ENCODE measurements at regions not wholly inside any gene's neighbourhood (a gene's known extent, or its start where the extent isn't known, plus 50 kb on each side); places are given as distances from the start of the nearest gene placed in this dataset.

- no peak for DNase-seq (ENCODE audit: low spot score)
These were observed 991.2 kb downstream of the UQCRFS1 start for GRCh38 chr19:28221736-28222135.

GRCh38 chr19:28218728-28219127 lies 994.2 kb downstream of the UQCRFS1 start:
- DNase-seq (ENCODE audit: low spot score), result no peak

- no peak for DNase-seq (ENCODE audit: low spot score)
These were observed 995.9 kb downstream of the UQCRFS1 start for GRCh38 chr19:28217022-28217421.

DNA sequence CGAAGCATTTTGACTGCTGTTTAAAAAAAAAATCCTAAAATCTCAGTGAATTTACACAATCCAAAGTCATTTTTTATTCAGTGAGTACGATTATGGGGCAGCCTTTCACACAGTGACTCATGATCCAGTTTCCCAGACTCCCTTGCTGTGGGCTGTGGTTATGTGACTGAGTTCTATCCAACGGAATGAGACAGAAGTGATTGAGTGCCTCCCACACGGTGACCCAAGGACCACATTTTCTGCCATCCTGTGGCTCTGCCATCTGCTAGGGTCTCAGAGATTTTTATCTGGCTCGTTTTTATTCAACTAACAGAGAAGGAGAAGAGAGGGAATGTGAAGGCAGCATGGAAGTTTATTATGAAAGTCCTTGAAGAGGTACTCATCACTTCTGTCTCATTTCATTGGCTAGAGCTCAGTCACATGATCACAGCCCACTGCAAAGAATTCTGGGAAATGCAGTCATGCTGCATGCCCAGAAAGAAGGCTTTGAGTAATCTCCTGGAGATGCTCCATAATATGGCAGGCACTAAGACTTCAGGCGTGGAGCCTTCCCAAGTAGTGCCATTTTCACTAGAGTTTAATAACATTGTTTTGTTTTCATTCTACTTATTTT lies 999.4 kb downstream of the UQCRFS1 start:
- no peak for DNase-seq (ENCODE audit: low spot score)

GRCh38 chr19:28210886-28211285 lies 1002.1 kb downstream of the UQCRFS1 start:
- no peak for DNase-seq (ENCODE audit: low spot score)

- DNase-seq (ENCODE audit: low spot score), result no peak
These were observed 1004.2 kb downstream of the UQCRFS1 start for GRCh38 chr19:28208745-28209144.

- no peak for DNase-seq (ENCODE audit: low spot score)
These were observed 1005.7 kb downstream of the UQCRFS1 start for GRCh38 chr19:28207244-28207643.

GRCh38 chr19:28201462-28201943 lies 1011.4 kb downstream of the UQCRFS1 start:
- no peak for DNase-seq (ENCODE audit: low spot score)

DNA sequence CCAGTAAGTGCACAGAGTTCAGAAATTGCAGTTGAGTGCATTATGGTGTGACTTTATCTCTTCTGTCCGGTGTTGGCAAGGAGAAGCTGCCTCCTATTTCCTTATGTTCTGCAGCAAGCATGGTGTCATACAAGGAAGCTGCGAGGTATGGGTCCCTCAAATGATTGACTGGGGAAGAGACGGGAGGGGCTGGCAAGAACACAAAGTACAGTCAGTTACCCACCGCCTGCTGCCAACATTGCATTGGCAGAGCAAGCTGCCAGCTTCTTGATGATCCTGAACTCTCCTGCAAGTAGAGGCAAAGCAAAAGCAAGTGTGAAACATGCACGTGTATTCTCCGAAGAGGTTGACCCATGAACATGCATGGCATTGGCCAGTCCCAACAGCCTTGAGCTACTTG lies 1013.6 kb downstream of the UQCRFS1 start:
- no peak for DNase-seq (ENCODE audit: low spot score)

DNA sequence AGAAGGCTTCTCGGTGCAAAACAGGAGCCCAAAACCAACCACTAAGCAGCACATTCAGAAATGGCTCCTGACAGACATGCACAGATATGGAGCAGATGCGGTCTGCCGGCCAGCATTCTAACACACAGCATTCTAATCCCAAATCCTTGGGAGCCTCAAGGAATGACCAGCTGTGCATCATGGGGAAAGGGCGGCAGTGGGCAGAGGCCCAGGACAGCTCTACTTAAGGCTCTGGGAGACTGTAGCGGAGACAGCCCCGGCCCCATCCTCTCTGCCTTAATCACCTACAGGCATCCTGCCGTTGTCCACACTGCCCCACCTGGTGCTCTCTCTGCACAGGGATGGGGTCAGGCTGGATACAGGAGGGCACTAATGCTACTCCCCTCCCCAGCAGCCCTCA lies 1016.0 kb downstream of the UQCRFS1 start:
- DNase-seq (ENCODE audit: low spot score), result no peak

DNA sequence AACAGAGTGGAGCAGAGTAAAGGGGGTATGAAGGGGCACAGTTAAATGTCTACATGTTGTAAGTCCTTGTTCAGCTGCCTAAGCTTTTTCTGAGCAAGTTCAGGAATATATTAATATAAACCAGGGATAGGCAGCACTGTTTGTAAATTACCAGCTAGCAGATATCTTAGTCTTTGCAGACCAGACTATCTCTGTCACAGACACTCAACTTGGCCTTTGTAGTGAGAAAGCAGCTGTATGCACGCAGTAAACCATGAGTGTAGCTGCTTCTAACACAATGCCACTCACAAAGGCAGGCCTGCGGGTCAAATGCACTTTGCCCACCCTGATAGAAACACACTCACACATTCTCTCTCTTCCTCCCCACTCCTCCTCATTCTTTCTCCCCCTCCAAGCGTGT lies 1016.9 kb downstream of the UQCRFS1 start:
- no peak for DNase-seq (ENCODE audit: low spot score)

DNA sequence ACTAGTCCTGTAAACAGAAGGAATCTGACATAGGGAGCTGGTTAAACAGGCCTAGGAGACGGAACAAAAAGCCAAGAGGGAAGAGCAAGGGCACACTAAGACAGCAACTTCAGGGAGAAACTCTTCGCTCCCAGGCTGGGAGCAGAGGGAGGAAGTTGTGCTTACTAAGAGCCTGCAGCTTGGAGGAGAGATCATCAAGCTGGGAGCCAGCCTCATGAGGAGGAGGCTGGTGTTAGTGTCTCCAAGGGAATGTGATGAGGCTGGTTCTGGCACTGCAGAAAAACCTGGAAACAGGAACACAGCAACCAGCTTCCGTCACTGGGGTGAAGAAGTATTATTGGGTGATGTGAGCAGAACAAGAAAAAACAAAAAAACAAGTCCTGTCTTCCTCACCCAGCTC lies 1027.3 kb downstream of the UQCRFS1 start:
- no peak for DNase-seq (ENCODE audit: low spot score)

- no peak for DNase-seq (ENCODE audit: low spot score)
These were observed 1028.0 kb downstream of the UQCRFS1 start for GRCh38 chr19:28184997-28185396.

DNA sequence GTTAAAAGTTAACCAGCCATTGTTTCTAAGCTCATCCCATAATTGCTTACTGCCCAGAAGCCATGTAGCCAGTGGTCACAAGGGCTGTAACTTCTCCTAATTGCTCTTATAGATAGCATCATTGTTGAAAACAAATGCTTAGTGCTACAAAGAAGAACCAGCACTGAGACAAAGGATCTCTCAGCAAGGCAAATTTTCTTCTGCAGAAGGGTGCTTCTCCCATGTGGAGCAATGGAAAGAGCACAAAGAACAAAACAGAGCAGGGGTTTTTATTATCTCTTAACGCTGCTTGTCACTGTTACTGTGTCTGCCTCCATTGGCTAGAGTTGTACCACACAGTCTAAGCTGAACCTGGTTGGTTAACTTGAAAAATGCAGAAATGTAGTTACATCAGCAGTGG lies 1036.8 kb downstream of the UQCRFS1 start:
- no peak for DNase-seq (ENCODE audit: low spot score)

DNA sequence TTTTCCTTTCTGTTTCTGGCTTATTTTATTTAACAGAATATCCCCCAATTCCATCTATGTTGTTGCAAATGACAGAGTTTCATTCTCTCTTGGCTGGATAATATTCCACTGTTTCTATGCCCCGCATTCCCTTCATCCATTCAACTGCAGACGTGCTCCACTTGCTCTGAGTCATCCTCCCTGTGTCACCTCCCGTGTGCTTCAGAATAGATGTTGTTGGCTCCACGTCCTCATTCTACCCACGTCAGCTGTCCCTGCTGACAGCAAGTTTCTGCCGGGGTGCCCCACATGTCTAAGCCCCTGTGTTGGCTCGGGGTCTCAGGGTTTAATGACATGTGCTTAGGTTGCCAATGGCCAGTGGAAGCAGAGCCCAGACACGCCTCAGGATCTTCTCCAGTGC lies 1041.0 kb downstream of the UQCRFS1 start:
- DNase-seq (ENCODE audit: low spot score), result no peak

- DNase-seq (ENCODE audit: low spot score), result no peak
These were observed 1042.9 kb downstream of the UQCRFS1 start for GRCh38 chr19:28170066-28170465.

DNA sequence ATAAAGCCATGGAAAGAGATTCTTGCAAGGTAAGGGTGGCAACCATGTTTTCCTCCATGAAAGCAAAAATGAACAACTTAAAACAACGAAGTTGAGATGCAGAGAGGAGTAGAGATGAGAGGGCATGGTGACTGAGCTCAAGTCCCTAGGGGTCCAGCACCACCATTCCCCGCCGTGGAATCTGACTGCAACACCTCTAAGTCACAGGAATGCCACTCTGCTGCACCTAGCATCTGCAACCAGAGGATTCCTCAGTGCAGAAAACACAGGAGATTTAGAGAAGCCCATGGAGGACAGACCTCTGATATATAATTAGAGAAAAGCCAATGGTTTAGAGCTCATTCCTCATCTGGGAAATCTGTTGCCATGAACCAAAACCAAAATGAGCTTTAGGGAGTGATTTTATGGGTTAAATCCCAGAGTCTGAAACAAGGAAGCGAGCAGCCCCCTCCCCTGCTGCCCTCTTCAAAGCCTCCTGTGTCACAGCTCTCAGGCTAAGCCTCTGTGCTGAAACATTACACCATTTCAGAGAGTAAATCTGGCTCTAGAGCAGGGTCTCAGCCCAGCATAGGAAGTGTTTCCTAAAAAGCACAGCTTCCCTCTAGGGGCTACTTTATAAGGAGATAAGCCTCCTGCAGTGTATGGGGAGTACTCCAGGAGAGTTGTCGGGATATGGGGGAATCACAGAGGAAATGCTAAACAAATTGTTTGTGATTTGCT lies 1043.6 kb downstream of the UQCRFS1 start:
- no peak for DNase-seq (ENCODE audit: low spot score)

DNA sequence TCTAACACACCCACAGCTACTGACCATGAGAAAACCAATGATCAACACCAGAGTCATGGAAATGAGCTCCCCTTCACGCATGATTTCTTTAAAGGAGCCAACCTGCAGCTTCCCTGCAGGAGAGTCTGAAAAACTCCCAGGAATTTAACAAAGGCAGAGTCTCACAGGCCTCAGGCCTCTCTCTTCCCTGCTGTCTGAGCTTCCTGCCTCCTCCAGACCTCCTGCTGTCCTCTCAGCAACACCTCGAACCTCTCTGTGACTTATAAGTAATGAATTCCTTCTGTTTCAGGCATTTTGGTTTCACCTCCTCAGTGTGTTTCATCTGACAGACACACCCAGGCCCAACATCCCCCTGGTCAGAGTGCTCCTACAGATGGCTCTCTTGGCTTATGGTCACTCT lies 1044.4 kb downstream of the UQCRFS1 start:
- DNase-seq (ENCODE audit: low spot score), result no peak

DNA sequence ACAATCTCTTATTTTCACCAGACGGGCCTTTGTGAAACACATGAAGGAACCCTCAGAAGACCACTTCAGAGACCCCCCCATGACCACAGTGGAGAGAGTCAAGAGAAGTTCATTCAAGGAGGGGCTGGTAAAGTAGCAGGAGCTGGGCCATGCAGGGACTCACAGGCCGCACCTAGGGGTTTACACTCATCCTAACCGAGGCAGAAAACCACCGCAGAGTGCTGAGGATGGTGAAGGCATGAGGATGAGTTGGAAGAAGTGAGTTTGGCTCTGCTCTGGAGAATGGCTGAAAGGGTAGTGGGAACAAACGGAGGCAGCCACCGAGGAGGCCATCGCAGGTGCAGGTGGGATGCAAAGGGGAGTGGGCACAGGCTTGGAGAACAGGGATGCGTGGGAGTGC lies 1046.9 kb downstream of the UQCRFS1 start:
- DNase-seq (ENCODE audit: low spot score), result no peak

DNA sequence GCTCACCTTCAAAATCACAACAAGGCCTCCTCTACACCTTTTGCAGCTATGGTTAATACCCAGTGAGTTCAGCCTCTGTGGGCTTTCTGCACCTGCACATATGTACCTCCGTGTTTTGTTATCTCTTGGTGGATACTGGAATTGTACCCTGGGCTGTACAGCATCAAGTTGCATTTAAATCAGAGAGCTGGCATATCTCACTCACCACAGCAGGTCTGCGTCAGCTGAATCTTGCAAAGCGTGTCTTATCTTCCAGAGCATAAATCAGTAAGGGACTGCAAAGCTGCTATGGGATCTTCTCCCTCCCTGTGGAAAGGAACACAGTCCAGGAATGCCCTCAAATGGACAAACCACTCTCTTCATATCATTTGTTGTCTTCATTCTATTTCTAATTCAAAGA lies 1048.7 kb downstream of the UQCRFS1 start:
- no peak for DNase-seq (ENCODE audit: low spot score)

GRCh38 chr19:28159065-28159464 lies 1053.9 kb downstream of the UQCRFS1 start:
- no peak for DNase-seq (ENCODE audit: low spot score)

GRCh38 chr19:28155265-28155664 lies 1057.7 kb downstream of the UQCRFS1 start:
- DNase-seq (ENCODE audit: low spot score), result no peak

GRCh38 chr19:28154077-28154476 lies 1058.9 kb downstream of the UQCRFS1 start:
- DNase-seq (ENCODE audit: low spot score), result no peak

- no peak for DNase-seq (ENCODE audit: low spot score)
These were observed 1059.8 kb downstream of the UQCRFS1 start for GRCh38 chr19:28153123-28153522.

All from hematopoietic multipotent progenitor cell treated with erythropoietin and hydrocortisone succinate and interleukin-3 and kit ligand, for 17 days (in vitro differentiated cells).